ENCODE measurements at regions not wholly inside any gene's neighbourhood (a gene's known extent, or its start where the extent isn't known, plus 50 kb on each side); places are given as distances from the start of the nearest gene placed in this dataset.

DNA sequence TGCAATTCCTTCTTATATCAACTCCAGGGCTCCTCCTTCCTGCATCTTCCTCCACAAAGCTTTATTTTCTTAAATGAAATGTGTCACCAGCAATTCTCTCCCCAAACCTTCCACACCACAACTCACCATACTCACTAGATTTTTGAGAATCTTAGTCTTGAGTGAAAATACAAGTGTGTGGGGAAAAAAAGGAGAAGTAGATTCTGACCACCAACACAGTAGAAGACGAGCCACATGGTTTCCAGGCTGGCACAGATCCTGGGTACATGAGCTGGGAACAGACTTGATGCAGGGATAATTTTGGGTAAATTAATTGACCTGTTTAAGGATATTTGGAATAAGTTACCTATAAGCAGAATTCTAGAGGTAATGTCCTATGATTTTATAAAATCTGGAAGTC is 72.8 kb upstream of the KCNJ15 start:
- TF ChIP-seq CTCF (IDR thresholded peaks at IDR 0.05; ENCODE audit: extremely low read depth, insufficient read depth, missing control alignments) = no peak
- no peak for DNase-seq (ENCODE audit: low spot score)

GRCh38 chr21:38186661-38187270 is 70.0 kb upstream of the KCNJ15 start:
- DNase-seq (ENCODE audit: low spot score) = no peak
- in situ Hi-C loops (cut with MboI; ENCODE audit: low pct_unique_long_range_greater_than_20kb, low sequenced_read_pairs, unreplicated experiment) = no loop called here
- no peak for TF ChIP-seq CTCF (IDR thresholded peaks at IDR 0.05; ENCODE audit: extremely low read depth, insufficient read depth, missing control alignments)

More for the DNA sequence above, 72.8 kb upstream of the KCNJ15 start:
- in situ Hi-C loops (cut with MboI; ENCODE audit: low pct_unique_long_range_greater_than_20kb, low sequenced_read_pairs, unreplicated experiment) = no loop called here

GRCh38 chr21:38188037-38188436 is 68.8 kb upstream of the KCNJ15 start:
- no peak for DNase-seq (ENCODE audit: low spot score)
- in situ Hi-C loops (cut with MboI; ENCODE audit: low pct_unique_long_range_greater_than_20kb, low sequenced_read_pairs, unreplicated experiment) = no loop called here
- TF ChIP-seq CTCF (IDR thresholded peaks at IDR 0.05; ENCODE audit: extremely low read depth, insufficient read depth, missing control alignments) = no peak

- DNase-seq (ENCODE audit: low spot score) = no peak
- in situ Hi-C loops (cut with MboI; ENCODE audit: low pct_unique_long_range_greater_than_20kb, low sequenced_read_pairs, unreplicated experiment) = no loop called here
- TF ChIP-seq CTCF (IDR thresholded peaks at IDR 0.05; ENCODE audit: extremely low read depth, insufficient read depth, missing control alignments) = no peak
Measured at GRCh38 chr21:38196036-38196435, 60.8 kb upstream of the KCNJ15 start.

DNA sequence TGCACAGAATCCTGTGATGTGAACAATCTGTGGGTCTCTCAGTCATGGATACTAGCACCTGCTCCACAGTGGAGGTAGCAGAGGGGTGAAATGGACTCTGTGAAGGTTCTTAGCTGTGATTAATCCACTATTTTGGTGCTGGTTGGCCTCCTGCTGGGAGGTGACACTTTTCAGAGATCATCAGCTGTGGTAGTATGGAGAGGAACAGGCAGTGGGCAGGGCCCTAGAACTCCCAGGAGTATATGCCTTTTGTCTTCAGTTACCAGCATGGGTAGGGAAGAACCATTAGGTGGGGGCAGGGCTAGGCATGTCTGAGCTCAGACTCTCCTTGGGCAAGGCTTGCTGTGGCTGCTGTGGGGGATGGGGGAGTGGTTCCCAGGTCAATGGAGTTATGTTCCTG is 54.0 kb upstream of the KCNJ15 start:
- in situ Hi-C loops (cut with MboI; ENCODE audit: low pct_unique_long_range_greater_than_20kb, low sequenced_read_pairs, unreplicated experiment) = no loop called here
- TF ChIP-seq CTCF (IDR thresholded peaks at IDR 0.05; ENCODE audit: extremely low read depth, insufficient read depth, missing control alignments) = no peak
- no peak for DNase-seq (ENCODE audit: low spot score)

- in situ Hi-C loops (cut with MboI; ENCODE audit: low pct_unique_long_range_greater_than_20kb, low sequenced_read_pairs, unreplicated experiment) = no loop called here
- TF ChIP-seq CTCF (IDR thresholded peaks at IDR 0.05; ENCODE audit: extremely low read depth, insufficient read depth, missing control alignments) = no peak
- no peak for DNase-seq (ENCODE audit: low spot score)
Measured at GRCh38 chr21:38203229-38203628, 53.6 kb upstream of the KCNJ15 start.

DNA sequence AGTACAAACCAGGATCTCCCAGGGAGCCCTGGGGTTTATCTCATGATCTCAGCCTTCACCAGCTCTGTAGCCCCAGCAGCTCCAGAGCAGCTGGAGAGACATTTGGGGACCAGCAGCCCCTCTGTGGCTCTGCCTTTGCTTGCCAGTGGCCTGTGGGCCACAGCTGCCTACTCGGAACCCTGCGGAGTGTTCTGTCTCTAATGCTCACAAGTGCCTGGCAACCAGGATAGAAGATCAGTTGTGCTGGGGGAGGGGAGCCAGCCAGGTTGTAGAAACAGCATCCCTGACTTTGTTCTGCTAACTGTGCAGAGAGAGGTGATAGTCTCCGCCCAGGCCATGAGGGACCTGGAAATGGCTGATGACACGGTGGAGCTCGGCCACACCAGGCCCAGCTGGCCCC is 50.9 kb upstream of the KCNJ15 start:
- no peak for DNase-seq (ENCODE audit: low spot score)
- TF ChIP-seq CTCF (IDR thresholded peaks at IDR 0.05; ENCODE audit: extremely low read depth, insufficient read depth, missing control alignments) = no peak
- in situ Hi-C loops (cut with MboI; ENCODE audit: low pct_unique_long_range_greater_than_20kb, low sequenced_read_pairs, unreplicated experiment) = no loop called here
